Endothelial cell of umbilical vein (primary cell): ENCODE measurements at regions not wholly inside any gene's neighbourhood (a gene's known extent, or its start where the extent isn't known, plus 50 kb on each side); places are given as distances from the start of the nearest gene placed in this dataset.
A peak's percentile ranks its signal among the peaks of the same experiment; 100 is the strongest.

Experiments used
- BruUV-seq: library from RNA; stranded (reverse); fragments of 400-500 nt; replicated peaks from 2 replicates; lab custom pipeline; 2021; lab: Mats Ljungman, UMichigan
- CTCF ChIA-PET: fragments of 300-600, 350-600 bp; sonication (Branson Sonifier 250); formaldehyde crosslinking; loops from one replicate; lab custom pipeline; 2021; ENCODE audit warnings: antibody characterized with exemption, inconsistent platforms; lab: Charles Lee
- POLR2A ChIA-PET: fragments of 300-600, 350-600 bp; sonication (Branson Sonifier 250); formaldehyde crosslinking; loops from one replicate; lab custom pipeline; 2021; ENCODE audit warnings: antibody characterized with exemption, inconsistent platforms; lab: Charles Lee
- DNase-seq: peaks from one replicate; pipeline ENCODE4 v3.0.0-alpha.2; 2011; ENCODE audit warnings: low read depth, low spot score
- FAIRE-seq: peaks from 2 replicates; lab custom pipeline; 2011; peaks lifted over from hg19 to GRCh38; lab: Jason Lieb, UNC
- H2AFZ ChIP-seq: 2 replicates; pipeline ENCODE4 v1.6.0; 2012; ENCODE audit warnings: low read depth, low read length, control low read depth, inconsistent platforms
- H3K27ac ChIP-seq: 2 replicates; pipeline ENCODE4 v1.5.1; 2011; ENCODE audit warnings: low read depth, mild to moderate bottlenecking, control low read depth, low read length, moderate library complexity; ENCODE audit not compliant: insufficient read depth
- H3K27me3 ChIP-seq, 2 experiments: 2 replicates each; pipeline versions ENCODE4 v1.6.0 to v1.6.1; 2011; ENCODE audit warnings: low read length in 2 of 2, mixed read lengths in 1 of 2; ENCODE audit not compliant: control insufficient read depth in 2 of 2, insufficient read depth in 2 of 2
- H3K36me3 ChIP-seq, 2 experiments: 2 replicates in 1 of 2; 3 replicates in 1 of 2; pipeline ENCODE4 v1.5.1; 2011; ENCODE audit warnings: low read length in 2 of 2, mild to moderate bottlenecking in 1 of 2, moderate library complexity in 1 of 2; ENCODE audit not compliant: control insufficient read depth in 2 of 2, insufficient read depth in 2 of 2; ENCODE audit errors: extremely low read depth in 1 of 2
- H3K4me1 ChIP-seq: 3 replicates; pipeline ENCODE4 v1.5.1; 2011; ENCODE audit warnings: mild to moderate bottlenecking, low read length; ENCODE audit not compliant: control insufficient read depth, insufficient read depth; ENCODE audit errors: extremely low read depth
- H3K4me2 ChIP-seq: 2 replicates; pipeline ENCODE4 v1.6.1; 2011; ENCODE audit warnings: low read length, control low read depth, mixed read lengths; ENCODE audit not compliant: insufficient read depth
- H3K4me3 ChIP-seq, 3 experiments: fragments of 200-600 bp in 1 of 3; sonication (generic), shearing (Covaris generic) in 1 of 3; replicated peaks in 1 of 3; 2 replicates each; pipeline ENCODE4 v1.5.1; 2011 to 2016; ENCODE audit warnings: control low read depth in 3 of 3, low read length in 3 of 3, mild to moderate bottlenecking in 2 of 3, inconsistent platforms in 1 of 3, low read depth in 1 of 3, moderate library complexity in 1 of 3; ENCODE audit not compliant: insufficient read depth in 1 of 3
- H3K79me2 ChIP-seq: 2 replicates; pipeline ENCODE4 v1.6.0; 2012; ENCODE audit warnings: low read length, inconsistent platforms; ENCODE audit not compliant: control insufficient read depth, insufficient read depth
- H3K9ac ChIP-seq: replicated peaks from 2 replicates; pipeline ENCODE3; 2011; ENCODE audit warnings: low read length, control low read depth; ENCODE audit not compliant: insufficient read depth; ENCODE audit errors: extremely low read depth
- H3K9me1 ChIP-seq: replicated peaks from 3 replicates; pipeline ENCODE4 v1.6.0; 2011; ENCODE audit warnings: mild to moderate bottlenecking, low read length; ENCODE audit not compliant: control insufficient read depth, insufficient read depth; ENCODE audit errors: extremely low read depth
- H3K9me3 ChIP-seq: replicated peaks from 2 replicates; pipeline ENCODE4 v1.5.1; 2012; ENCODE audit warnings: low read length, inconsistent platforms; ENCODE audit not compliant: control insufficient read depth, insufficient read depth
- H4K20me1 ChIP-seq: replicated peaks from 2 replicates; pipeline ENCODE3; 2011; ENCODE audit warnings: mild to moderate bottlenecking, low read length; ENCODE audit not compliant: control insufficient read depth, insufficient read depth; ENCODE audit errors: extremely low read depth
- CTCF ChIP-seq, 2 donors: IDR thresholded peaks; 1 replicate in 1 of 2; 2 replicates in 1 of 2; pipeline ENCODE4 v1.5.1; 2011; ENCODE audit warnings: low read length in 2 of 2, mild to moderate bottlenecking in 2 of 2, moderate library complexity in 2 of 2, control low read depth in 1 of 2, inconsistent platforms in 1 of 2, low read depth in 1 of 2; ENCODE audit not compliant: insufficient read depth in 1 of 2; ENCODE audit errors: extremely low read depth in 1 of 2
- EZH2 ChIP-seq: IDR thresholded peaks from 2 replicates; pipeline ENCODE4 v1.6.1; 2012; ENCODE audit warnings: borderline replicate concordance, low read depth, mild to moderate bottlenecking, moderate library complexity, low read length, inconsistent platforms; ENCODE audit not compliant: severe bottlenecking
- FOS ChIP-seq: IDR thresholded peaks from 2 replicates; pipeline ENCODE4 v1.6.1; 2011; ENCODE audit warnings: mild to moderate bottlenecking, low read length, moderate library complexity, borderline replicate concordance; ENCODE audit not compliant: insufficient read depth
- GATA2 ChIP-seq: IDR thresholded peaks from 2 replicates; pipeline ENCODE4 v1.7.0; 2011; ENCODE audit warnings: low read depth, mild to moderate bottlenecking, moderate library complexity, mixed read lengths, low read length; ENCODE audit not compliant: insufficient read length, insufficient read depth
- MYC ChIP-seq: IDR thresholded peaks from one replicate; pipeline ENCODE4 v1.6.1; 2011; ENCODE audit warnings: mild to moderate bottlenecking, low read depth, low read length
- dilution Hi-C: fragments of 300-500 bp; cut with MboI; formaldehyde crosslinking; loops from one replicate; pipeline ENCODE4 v1.15.0; 2019; ENCODE audit warnings: low sequenced_read_pairs; ENCODE audit not compliant: extremely low pct_ligation_motif_present
- intact Hi-C: fragments of 100-400 bp; cut with micrococcal nuclease; formaldehyde crosslinking; loops from one replicate; pipeline ENCODE4 v1.10.0; 2022

- no peak for TF ChIP-seq GATA2
- TF ChIP-seq EZH2, result no peak
- no peak for TF ChIP-seq CTCF (IDR thresholded peaks at IDR 0.05; ENCODE audit: extremely low read depth in 1 of 2, insufficient read depth in 1 of 2, low read depth in 1 of 2, low read length in 2 of 2)
- no peak for TF ChIP-seq MYC
- no peak for TF ChIP-seq FOS
- no peaks in the 10 kb centered on the region for H4K20me1 ChIP-seq
- H3K9me1 ChIP-seq, result no peaks in the 10 kb centered on the region
- H3K4me1 ChIP-seq, result peaks cover 10% of the 10 kb centered on the region
- H3K9me3 ChIP-seq, result no peaks in the 10 kb centered on the region
- peak overlapping the region; percentile 6 to 63 (median 47) for H3K4me3 ChIP-seq
- H3K27me3 ChIP-seq, result no peaks in the 10 kb centered on the region
- H3K27ac ChIP-seq, result no peak overlapping the region
- ChIA-PET POLR2A (no interaction called here), CTCF (interaction anchor here (1.8 kb wide), 1 partner anchor 12 kb away, joined by 7 read pairs; no protein-coding TSS in a partner anchor)
- peak overlapping the region; percentile 87 for H2AFZ ChIP-seq
- FAIRE-seq (no peak), DNase-seq (peak; percentile 4)
- dilution Hi-C loops, result no loop called here
- peak overlapping the region; percentile 81 for H3K4me2 ChIP-seq
- no peak overlapping the region for H3K9ac ChIP-seq
- intact Hi-C loops, result loop anchor here (10.0 kb wide), 1 partner anchor 577 kb away; no protein-coding TSS in a partner anchor
- H3K36me3 ChIP-seq, result no peaks in the 10 kb centered on the region
- no peaks in the 10 kb centered on the region for H3K79me2 ChIP-seq
- BruUV-seq, result no TSS peak
Measured at GRCh38 chr2:143937723-143938350, 582.1 kb downstream of the ZEB2 start.
